ENCODE measurements at regions not wholly inside any gene's neighbourhood (a gene's known extent, or its start where the extent isn't known, plus 50 kb on each side); places are given as distances from the start of the nearest gene placed in this dataset.

DNA sequence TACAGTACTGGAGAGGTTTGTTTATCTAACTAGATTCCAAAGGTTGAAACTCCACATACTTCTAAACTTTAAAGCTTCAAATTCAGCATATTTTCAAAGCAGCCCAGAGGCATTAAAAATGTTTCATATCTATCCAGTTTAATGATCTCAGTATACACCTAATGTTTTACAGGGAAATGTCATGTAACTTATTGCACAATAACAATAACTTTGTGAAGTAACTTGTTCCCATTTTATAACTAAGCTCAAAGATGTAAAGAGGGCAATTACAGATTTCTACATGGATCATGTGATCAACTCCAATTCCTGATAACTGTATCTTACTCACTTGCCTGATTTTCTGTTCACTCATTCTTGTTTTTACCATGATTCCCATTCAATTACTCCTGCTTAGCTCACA is 610.0 kb downstream of the TAF11L14 start:
- TF ChIP-seq EZH2 (IDR thresholded peaks at IDR 0.05; ENCODE audit: insufficient read depth, poor library complexity, severe bottlenecking), result no peak
- TF ChIP-seq EZH2phosphoT487 (IDR thresholded peaks at IDR 0.05; ENCODE audit: insufficient read depth, low read depth), result no peak
